GM23248 (cell line): ENCODE measurements at regions not wholly inside any gene's neighbourhood (a gene's known extent, or its start where the extent isn't known, plus 50 kb on each side); places are given as distances from the start of the nearest gene placed in this dataset.
"Not testable (repeated sequence)": the region's sequence is repeated elsewhere in the genome, so short reads cannot be mapped to it uniquely, and the experiment has no call there.

Source experiments
- DNase-seq: peaks from one replicate; pipeline ENCODE4 v3.0.0-alpha.2; 2015
- H2AFZ ChIP-seq: fragments of 200-600 bp; sonication (generic); 2 replicates; pipeline ENCODE4 v1.6.1; 2016; ENCODE audit warnings: antibody characterized with exemption
- H3F3A ChIP-seq: fragments of 200-600 bp; sonication (generic); 2 replicates; pipeline ENCODE4 v1.6.1; 2016; ENCODE audit warnings: mild to moderate bottlenecking, antibody characterized with exemption, mixed run types; ENCODE audit not compliant: insufficient read depth
- H3K27ac ChIP-seq: fragments of 200-600 bp; sonication (generic); 2 replicates; pipeline ENCODE4 v1.5.1; 2016; ENCODE audit warnings: mild to moderate bottlenecking
- H3K27me3 ChIP-seq: fragments of 200-600 bp; sonication (generic); replicated peaks from 2 replicates; pipeline ENCODE4 v1.6.1; 2016; ENCODE audit warnings: mild to moderate bottlenecking; ENCODE audit not compliant: insufficient read depth
- H3K36me3 ChIP-seq: fragments of 200-600 bp; sonication (generic); 2 replicates; pipeline ENCODE4 v1.6.1; 2016; ENCODE audit warnings: low read depth, mild to moderate bottlenecking
- H3K4me1 ChIP-seq: fragments of 200-600 bp; sonication (generic); 2 replicates; pipeline ENCODE4 v1.6.1; 2016; ENCODE audit warnings: mild to moderate bottlenecking; ENCODE audit not compliant: insufficient read depth
- H3K4me2 ChIP-seq: fragments of 200-600 bp; sonication (generic); one replicate; pipeline ENCODE4 v1.6.1; 2016; ENCODE audit warnings: mild to moderate bottlenecking; ENCODE audit not compliant: unreplicated experiment
- H3K4me3 ChIP-seq: fragments of 200-600 bp; sonication (generic); 2 replicates; pipeline ENCODE4 v1.5.1; 2016; ENCODE audit warnings: mild to moderate bottlenecking
- H3K79me2 ChIP-seq: fragments of 200-600 bp; sonication (generic); 2 replicates; pipeline ENCODE4 v1.6.1; 2016; ENCODE audit warnings: mild to moderate bottlenecking; ENCODE audit not compliant: insufficient read depth
- H3K9ac ChIP-seq: fragments of 200-600 bp; sonication (generic); 2 replicates; pipeline ENCODE4 v1.6.1; 2016; ENCODE audit warnings: mild to moderate bottlenecking
- H3K9me2 ChIP-seq: fragments of 200-600 bp; sonication (generic); 2 replicates; pipeline ENCODE4 v1.6.1; 2016; ENCODE audit warnings: mixed run types, mild to moderate bottlenecking, moderate library complexity; ENCODE audit not compliant: insufficient read depth
- H3K9me3 ChIP-seq: fragments of 200-600 bp; sonication (generic); one replicate; pipeline ENCODE4 v1.6.1; 2017; ENCODE audit warnings: low read depth
- H4K20me1 ChIP-seq: fragments of 200-600 bp; sonication (generic); 2 replicates; pipeline ENCODE4 v1.6.0; 2016; ENCODE audit not compliant: insufficient read depth
- EZH2 ChIP-seq: fragments of 200-600 bp; sonication (generic); IDR thresholded peaks from 2 replicates; pipeline ENCODE4 v1.6.1; 2018; ENCODE audit warnings: antibody characterized with exemption, mild to moderate bottlenecking; ENCODE audit not compliant: insufficient read depth, poor library complexity, severe bottlenecking
- EZH2phosphoT487 ChIP-seq: fragments of 200-600 bp; sonication (generic); IDR thresholded peaks from 2 replicates; pipeline ENCODE4 v1.6.1; 2018; ENCODE audit warnings: antibody characterized with exemption, moderate library complexity, mild to moderate bottlenecking, low read depth; ENCODE audit not compliant: insufficient read depth
- WGBS, 2 experiments: methylation state at CpG; one replicate each; pipeline ENCODE4 v1.1.6; 2015 to 2017; ENCODE audit warnings: low lambda C conversion rate in 2 of 2, low coverage in 1 of 2; ENCODE audit errors: missing lambda C conversion rate in 2 of 2; 5-methylcytosine and 5-hydroxymethylcytosine counted together
- in situ Hi-C: fragments of 300-500 bp; cut with MboI; formaldehyde crosslinking; loops from 2 replicates; pipeline ENCODE4 v1.15.0; 2020

DNA sequence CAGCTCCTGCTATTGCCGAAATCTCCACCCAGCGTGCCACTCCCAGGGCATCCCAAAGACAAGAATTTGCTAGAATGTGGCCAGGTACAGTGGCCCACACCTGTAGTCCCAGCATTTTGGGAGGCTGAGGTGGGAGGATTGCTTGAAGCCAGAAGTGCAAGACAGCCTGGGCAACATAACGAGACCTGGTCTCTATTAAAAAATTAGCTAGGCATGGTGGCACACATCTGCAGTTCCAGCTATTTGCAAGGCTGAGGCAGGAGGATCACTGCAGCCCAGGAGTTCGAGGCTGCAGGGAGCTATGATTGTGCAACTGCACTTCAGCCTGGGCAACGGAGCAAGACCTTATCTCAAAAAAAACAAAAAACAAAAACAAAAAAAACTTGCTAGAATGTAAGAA, 73.3 kb upstream of the LYZL2 start:
- in situ Hi-C loops = no loop called here
- Histone ChIP-seq H4K20me1 (no peaks in the 10 kb centered on the region), H3K27me3 (no peaks in the 10 kb centered on the region), H3K36me3 (no peaks in the 10 kb centered on the region), H3K9ac (no peak overlapping the region), H3K4me2 (no peak overlapping the region), H3K4me1 (peaks cover 13% of the 10 kb centered on the region), H3K9me2 (no peaks in the 10 kb centered on the region), H3K4me3 (no peak overlapping the region), H3F3A (no peaks in the 10 kb centered on the region), H2AFZ (no peak overlapping the region), H3K27ac (no peak overlapping the region), H3K9me3 (no peaks in the 10 kb centered on the region), H3K79me2 (no peaks in the 10 kb centered on the region)
- TF ChIP-seq EZH2 (no peak), EZH2phosphoT487 (no peak)
- 67 to 70% methylated on average over 5 of the region's 5 CpGs for WGBS, 2 experiments
- no peak for DNase-seq

GRCh38 chr10:30701451-30702173, 72.1 kb upstream of the LYZL2 start:
- 53 to 59% methylated on average over 13 of the region's 13 CpGs for WGBS, 2 experiments
- peak overlapping the region; percentile 0 for H3K4me2 ChIP-seq
- peak; percentile 72 for DNase-seq
- no peak for TF ChIP-seq EZH2phosphoT487
- no peak for TF ChIP-seq EZH2
- H3F3A ChIP-seq = no peaks in the 10 kb centered on the region
- H3K27ac ChIP-seq = no peak overlapping the region
- no peaks in the 10 kb centered on the region for H4K20me1 ChIP-seq
- H3K9me3 ChIP-seq = no peaks in the 10 kb centered on the region
- no peaks in the 10 kb centered on the region for H3K36me3 ChIP-seq
- H3K4me3 ChIP-seq = no peak overlapping the region
- no peaks in the 10 kb centered on the region for H3K79me2 ChIP-seq
- no peaks in the 10 kb centered on the region for H3K27me3 ChIP-seq
- H3K4me1 ChIP-seq = peaks cover 13% of the 10 kb centered on the region
- H3K9ac ChIP-seq = no peak overlapping the region
- in situ Hi-C loops = no loop called here
- no peak overlapping the region for H2AFZ ChIP-seq
- H3K9me2 ChIP-seq = no peaks in the 10 kb centered on the region

GRCh38 chr10:30697806-30698205, 68.3 kb upstream of the LYZL2 start:
- Histone ChIP-seq H3K4me1 (peaks cover 24% of the 10 kb centered on the region), H3K27ac (no peak overlapping the region), H3K4me3 (no peak overlapping the region), H4K20me1 (no peaks in the 10 kb centered on the region), H3K9me2 (no peaks in the 10 kb centered on the region), H3K79me2 (no peaks in the 10 kb centered on the region), H3F3A (peaks cover 9% of the 10 kb centered on the region; the same call in 1 of the 2 replicates), H3K9ac (no peak overlapping the region), H3K4me2 (no peak overlapping the region), H2AFZ (no peak overlapping the region), H3K9me3 (no peaks in the 10 kb centered on the region), H3K36me3 (no peaks in the 10 kb centered on the region), H3K27me3 (no peaks in the 10 kb centered on the region)
- no peak for DNase-seq
- in situ Hi-C loops = no loop called here
- WGBS, 2 experiments = 75 to 94% methylated on average over 3 of the region's 3 CpGs
- TF ChIP-seq EZH2 (no peak), EZH2phosphoT487 (no peak)

DNA sequence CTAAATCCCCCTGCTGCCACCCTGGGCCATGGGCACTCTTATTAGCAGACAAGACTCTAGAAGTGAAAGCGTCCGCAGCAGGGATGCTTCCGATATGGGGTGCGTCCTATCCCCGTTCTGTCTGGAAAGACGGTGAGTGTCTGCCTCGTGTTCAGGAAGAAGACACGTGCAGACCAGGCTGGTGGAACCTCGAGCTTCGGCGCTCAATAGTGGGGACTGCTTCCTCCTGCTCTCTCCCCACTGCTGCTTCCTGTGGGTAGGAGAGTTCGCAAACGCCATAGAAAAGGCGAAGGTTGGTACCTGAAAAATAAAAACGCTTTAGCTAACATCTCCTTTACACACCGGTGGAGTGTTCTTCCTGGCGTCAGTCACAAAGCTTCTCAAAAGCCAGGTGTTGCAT, 67.7 kb upstream of the LYZL2 start:
- H3K27ac ChIP-seq, H3K36me3 ChIP-seq, DNase-seq, H3K9ac ChIP-seq, H3K27me3 ChIP-seq, H2AFZ ChIP-seq, H4K20me1 ChIP-seq, H3K4me3 ChIP-seq, H3K4me2 ChIP-seq, H3F3A ChIP-seq, H3K9me3 ChIP-seq, H3K9me2 ChIP-seq, H3K79me2 ChIP-seq, in situ Hi-C loops: not testable (repeated sequence)
- WGBS, 2 experiments = 87% methylated on average over 17 of the region's 17 CpGs
- peaks cover 28% of the 10 kb centered on the region for H3K4me1 ChIP-seq

DNA sequence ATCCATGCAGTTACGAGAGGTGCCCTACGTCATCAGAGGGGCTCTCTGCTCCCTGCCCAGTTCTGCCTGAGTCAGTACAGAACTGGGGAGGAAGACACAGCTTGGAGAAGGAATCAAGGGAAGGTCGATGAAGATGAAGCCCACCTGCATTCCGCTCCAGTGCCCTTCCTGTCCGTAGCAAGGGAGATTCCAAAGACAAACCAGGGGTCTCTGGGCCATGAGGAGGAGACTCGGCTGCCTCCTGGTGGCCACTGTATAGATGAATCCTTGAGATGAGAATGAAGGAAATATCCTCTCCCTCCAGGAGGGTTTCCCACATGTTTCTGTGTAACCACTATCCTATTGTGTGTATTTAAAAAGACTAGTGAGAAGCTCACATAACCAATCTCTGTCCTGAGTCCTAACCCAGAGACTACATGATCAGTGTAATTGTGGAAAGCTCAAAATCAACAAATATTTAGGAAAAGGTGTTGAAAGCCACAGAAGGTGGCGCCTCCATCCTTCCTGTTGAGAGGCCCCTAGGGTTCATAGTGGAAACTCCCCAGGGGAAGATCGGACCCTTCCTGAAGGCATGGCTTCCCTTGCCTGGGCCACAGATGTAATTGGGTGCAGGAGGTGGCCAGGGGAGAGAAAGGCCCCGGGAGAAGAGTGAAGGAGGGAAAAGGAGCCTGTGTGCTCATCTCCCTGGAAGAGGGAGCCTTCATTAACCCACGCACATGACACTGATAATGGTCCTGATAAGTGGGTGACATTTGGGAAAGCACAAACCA, 67.0 kb upstream of the LYZL2 start:
- H3K36me3 ChIP-seq, H3K9me3 ChIP-seq, H4K20me1 ChIP-seq, H3K4me3 ChIP-seq, H2AFZ ChIP-seq, H3K27me3 ChIP-seq, DNase-seq, H3K9ac ChIP-seq, H3K27ac ChIP-seq, in situ Hi-C loops, H3K4me2 ChIP-seq, H3K79me2 ChIP-seq, H3K9me2 ChIP-seq: not testable (repeated sequence)
- H3F3A ChIP-seq = peaks cover 12% of the 10 kb centered on the region; the same call in 1 of the 2 replicates
- peaks cover 22% of the 10 kb centered on the region for H3K4me1 ChIP-seq
- 80 to 86% methylated on average over 10 of the region's 10 CpGs for WGBS, 2 experiments
